GM12865 (cell line): ENCODE measurements at regions not wholly inside any gene's neighbourhood (a gene's known extent, or its start where the extent isn't known, plus 50 kb on each side); places are given as distances from the start of the nearest gene placed in this dataset.

Experiments
- DNase-seq: peaks from one replicate; pipeline ENCODE4 v3.0.0; 2010; ENCODE audit warnings: low read depth
- H3K4me3 ChIP-seq: 2 replicates; pipeline ENCODE4 v1.5.1; 2011; ENCODE audit warnings: mild to moderate bottlenecking, low read depth, low read length, control low read depth
- TF ChIP-seq, protein P1 (sequence below): IDR thresholded peaks from 2 replicates; pipeline ENCODE4 v1.5.1; 2011; ENCODE audit warnings: low read length, control low read depth, low read depth, inconsistent platforms; ENCODE audit not compliant: insufficient read depth; ENCODE audit errors: missing control alignments

DNA sequence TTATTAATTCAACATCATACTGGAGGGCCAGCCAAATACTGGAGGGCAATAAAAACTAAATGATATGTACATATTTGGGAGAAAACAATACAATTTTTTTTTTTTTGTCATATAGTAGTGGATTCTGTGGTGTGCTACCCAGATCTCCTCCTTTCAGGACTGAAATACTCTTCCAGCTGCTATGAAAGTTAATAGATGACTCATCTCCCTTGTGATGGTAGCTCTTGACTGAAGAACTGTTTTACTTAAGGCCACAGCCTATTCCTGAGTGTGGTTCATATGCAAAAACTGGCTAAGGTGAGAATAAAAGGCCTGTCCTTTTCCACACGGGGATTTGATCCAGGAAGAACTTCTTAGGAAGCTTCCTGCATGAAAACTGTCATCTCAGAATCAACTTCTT is 307.9 kb downstream of the HLX start:
- TF ChIP-seq, protein P1, sequence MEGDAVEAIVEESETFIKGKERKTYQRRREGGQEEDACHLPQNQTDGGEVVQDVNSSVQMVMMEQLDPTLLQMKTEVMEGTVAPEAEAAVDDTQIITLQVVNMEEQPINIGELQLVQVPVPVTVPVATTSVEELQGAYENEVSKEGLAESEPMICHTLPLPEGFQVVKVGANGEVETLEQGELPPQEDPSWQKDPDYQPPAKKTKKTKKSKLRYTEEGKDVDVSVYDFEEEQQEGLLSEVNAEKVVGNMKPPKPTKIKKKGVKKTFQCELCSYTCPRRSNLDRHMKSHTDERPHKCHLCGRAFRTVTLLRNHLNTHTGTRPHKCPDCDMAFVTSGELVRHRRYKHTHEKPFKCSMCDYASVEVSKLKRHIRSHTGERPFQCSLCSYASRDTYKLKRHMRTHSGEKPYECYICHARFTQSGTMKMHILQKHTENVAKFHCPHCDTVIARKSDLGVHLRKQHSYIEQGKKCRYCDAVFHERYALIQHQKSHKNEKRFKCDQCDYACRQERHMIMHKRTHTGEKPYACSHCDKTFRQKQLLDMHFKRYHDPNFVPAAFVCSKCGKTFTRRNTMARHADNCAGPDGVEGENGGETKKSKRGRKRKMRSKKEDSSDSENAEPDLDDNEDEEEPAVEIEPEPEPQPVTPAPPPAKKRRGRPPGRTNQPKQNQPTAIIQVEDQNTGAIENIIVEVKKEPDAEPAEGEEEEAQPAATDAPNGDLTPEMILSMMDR, result no peak
- DNase-seq, result no peak
- no peak overlapping the region for H3K4me3 ChIP-seq

DNA sequence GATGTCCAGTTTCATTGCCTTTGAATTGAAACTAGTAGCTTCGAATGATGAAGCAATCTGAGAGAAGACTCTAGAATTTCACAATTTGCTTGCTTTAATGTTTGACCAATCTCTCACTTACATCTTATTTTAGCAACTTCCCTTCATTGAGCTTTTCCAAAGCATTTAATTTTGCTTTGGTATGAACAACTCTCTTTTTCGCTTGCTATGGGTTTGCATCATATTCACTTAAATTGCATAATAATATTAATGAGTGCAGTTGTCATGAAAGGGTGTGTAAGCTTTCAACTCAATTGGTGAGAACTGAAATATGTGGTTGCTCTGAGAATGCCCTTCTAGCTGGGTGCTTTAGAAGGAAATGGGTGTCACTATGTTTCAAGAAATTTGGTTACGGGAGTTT is 309.2 kb downstream of the HLX start:
- H3K4me3 ChIP-seq, result no peak overlapping the region
- DNase-seq, result no peak
- TF ChIP-seq, protein P1, result no peak

DNA sequence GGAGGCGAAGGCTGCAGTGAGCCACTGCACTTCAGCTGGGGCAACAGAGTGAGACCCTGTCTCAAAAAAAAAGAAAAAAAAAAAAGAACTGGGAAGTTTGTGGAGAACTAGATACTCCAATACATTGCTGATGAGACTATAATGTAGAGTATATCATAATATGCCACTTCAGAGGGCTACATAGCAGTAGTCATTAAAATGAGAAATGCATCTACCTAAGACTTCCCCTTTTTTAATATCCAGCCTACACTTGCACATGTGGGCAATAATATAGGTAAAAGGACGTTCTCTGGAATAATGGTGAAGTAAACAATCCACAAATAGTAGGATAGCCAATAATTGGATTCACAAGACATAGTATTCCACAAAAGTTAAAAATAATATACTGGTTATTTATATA is 311.0 kb downstream of the HLX start:
- TF ChIP-seq, protein P1, result no peak
- DNase-seq, result no peak
- H3K4me3 ChIP-seq, result no peak overlapping the region

DNA sequence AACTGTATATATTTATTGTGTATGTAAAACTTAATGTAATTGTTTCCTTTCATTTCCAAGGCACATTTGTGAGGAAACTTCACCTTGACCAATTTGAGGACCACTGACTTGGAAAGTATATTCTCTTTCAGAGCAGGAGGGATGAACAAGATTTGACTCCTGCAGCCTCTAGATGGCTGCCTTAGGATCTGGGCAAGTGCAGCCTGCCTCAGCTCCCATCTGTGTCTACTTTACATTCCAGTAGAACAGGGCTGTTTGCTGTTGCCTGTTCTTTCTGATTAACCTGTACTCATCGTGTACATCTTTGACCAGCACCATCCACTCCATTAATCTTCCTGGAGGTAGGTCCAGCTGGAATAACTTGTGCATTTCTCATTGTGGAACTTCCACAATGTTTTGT is 312.8 kb downstream of the HLX start:
- no peak for DNase-seq
- TF ChIP-seq, protein P1, result no peak
- no peak overlapping the region for H3K4me3 ChIP-seq

DNA sequence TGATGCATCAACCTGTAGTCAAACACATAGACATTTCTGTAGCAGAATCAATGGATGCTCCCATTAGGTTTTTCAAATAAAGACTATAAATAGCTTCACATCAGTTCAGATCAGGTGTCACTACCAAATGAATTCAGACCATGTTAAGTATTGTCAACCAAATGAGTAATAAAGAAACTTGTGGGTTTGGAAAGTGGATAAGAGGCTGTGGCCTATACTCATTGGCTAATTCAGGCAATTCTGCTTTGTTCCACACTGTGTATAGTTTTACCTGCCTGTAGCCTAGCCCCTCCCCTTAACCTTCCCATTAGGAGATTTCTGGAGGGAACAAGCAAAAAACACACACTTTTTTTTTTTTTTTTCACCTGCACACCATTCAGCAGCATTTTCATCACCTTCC is 321.2 kb downstream of the HLX start:
- no peak for DNase-seq
- TF ChIP-seq, protein P1, result no peak
- no peak overlapping the region for H3K4me3 ChIP-seq

DNA sequence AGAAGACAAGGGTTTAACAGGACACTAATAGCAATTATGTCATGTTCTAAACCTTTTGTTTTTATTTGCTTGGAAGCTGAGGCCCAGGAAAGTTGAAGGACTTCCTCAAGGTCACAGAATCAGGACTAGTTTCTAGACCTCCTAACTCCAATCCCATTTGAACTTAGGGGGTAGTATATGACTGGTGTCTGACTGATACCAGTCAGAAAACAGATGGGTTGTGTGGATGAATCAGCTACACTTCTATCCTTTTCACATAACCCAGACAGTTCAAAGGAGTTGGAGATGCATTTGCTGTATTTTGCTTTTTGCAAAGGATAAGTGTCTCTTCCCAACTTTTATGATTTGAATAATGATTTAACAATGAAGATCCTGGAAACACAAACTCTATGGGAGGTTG is 322.5 kb downstream of the HLX start:
- DNase-seq, result no peak
- no peak overlapping the region for H3K4me3 ChIP-seq
- TF ChIP-seq, protein P1, result no peak

DNA sequence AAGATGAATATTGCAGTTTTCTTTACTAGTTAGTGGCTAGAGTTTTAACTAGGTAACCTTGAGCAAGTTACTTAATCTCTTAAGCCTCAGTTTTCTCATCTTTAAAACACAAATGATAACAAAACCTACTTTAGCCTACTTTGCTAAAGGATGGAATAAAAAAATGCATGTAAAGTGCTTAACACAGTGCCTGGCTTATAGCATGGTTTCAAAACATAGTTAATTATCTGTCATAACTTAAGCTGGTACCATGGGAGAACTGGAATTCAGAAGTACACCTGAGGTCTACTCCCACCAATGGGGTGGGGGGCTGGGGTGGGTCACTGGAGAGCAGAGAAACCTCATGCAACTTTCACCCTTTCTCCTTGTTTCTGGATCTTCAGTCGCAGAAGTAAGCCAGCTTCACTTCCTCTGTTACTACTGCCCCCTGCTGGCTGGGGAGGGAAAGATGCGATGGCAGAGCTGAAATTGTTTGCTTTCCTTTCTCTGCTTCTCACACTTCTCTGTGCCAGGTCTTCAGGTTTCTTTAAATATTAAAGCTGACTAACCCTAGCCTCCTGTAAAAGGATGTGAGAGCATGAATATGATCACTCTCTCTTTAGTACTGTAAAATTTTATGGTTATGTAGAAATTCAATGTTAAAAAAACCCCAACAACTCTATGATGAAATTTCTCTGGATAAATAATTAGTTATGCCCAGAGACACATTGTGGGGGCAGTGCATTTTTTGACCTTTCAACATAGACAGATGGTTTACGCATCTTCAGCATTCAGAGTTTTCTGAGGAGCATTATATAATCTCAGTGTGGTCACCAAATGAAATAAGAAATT is 324.2 kb downstream of the HLX start:
- no peak overlapping the region for H3K4me3 ChIP-seq
- DNase-seq, result peak; percentile 77
- TF ChIP-seq, protein P1, result peak; percentile 86
